OCI-M2 (cell line): ENCODE measurements at regions not wholly inside any gene's neighbourhood (a gene's known extent, or its start where the extent isn't known, plus 50 kb on each side); places are given as distances from the start of the nearest gene placed in this dataset.

Experiments used
- DNase-seq: peaks from one replicate; lab custom pipeline; 2025; ENCODE audit not compliant: unreplicated experiment; lab: John Stamatoyannopoulos, UW

DNA sequence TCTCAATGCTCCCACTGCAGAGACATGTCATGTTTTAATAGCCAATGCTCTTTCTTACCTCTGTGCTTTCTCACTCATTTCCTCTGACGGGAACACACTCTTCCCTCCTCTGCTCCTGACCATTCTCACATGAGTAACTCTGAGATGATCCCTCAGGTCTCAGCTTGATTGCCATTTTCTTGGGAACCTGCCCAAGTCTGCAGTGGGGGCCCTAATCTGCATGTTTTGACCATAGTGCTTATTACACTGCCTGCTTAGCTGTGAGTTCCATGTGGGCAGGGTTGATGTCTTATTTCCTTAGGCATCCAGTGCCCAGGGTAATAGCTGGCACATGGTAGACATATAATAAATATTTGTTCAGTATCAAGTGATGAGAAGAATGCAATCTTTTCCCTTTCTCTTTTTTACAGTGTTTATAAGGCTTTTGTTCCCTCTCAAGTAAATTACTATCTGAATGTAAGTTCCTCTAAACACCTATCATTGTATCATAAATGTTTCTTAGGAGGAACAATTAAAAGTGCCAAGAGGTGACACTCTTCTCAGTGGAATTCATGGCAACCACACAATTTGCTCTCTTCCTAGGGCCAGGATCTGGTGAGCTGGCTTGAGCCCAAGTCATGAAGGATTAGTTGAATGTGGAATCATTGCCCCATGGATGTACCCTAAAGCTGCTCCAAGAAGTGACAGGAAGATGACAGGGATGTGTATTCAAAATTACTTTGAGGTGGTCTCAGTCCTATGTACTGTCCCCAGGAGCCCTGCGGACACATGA lies 485.4 kb upstream of the USP24 start:
- DNase-seq, result no peak

DNA sequence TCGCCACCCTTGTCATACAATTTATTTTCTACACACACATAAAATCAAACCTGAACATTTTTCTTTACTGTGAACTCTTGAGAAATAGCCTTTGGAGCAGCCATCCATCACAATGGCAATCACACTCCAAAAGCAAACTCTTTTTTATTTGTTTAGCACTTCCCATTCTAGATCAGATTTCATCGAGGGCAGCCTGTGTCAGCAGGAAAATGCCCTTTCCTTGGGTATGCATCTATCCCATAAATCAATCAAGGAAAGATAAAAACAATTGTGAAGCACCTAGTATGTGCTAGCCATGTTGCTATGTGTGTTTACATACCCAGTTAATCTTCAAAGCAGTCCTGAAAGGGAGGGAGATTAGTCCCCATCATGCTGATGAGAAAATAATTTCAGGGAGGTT lies 484.1 kb upstream of the USP24 start:
- no peak for DNase-seq

DNA sequence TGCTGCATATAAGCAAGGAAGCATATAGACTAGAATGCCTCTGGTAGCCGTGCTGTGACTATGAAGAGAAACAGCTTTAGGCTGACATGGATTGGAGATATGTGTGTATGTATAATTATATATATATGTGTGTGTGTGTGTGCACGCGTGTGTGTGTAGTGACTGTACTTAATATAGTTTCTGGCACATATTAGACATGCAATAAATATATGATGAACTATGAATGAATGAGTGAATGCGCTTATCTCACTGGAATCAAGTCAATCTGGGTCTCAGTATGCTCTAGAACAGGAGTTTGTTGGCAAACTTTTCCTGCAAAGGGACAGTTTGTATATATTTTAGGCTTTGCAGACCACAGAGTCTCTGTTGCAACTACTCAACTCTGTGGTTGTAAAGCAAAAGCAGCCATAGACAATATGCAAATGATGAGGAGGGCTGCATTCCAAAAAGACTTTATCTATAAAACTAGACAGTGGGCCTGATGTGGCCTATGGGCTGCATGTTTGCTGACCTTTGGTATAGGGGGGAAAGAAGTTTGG lies 482.9 kb upstream of the USP24 start:
- DNase-seq, result no peak

DNA sequence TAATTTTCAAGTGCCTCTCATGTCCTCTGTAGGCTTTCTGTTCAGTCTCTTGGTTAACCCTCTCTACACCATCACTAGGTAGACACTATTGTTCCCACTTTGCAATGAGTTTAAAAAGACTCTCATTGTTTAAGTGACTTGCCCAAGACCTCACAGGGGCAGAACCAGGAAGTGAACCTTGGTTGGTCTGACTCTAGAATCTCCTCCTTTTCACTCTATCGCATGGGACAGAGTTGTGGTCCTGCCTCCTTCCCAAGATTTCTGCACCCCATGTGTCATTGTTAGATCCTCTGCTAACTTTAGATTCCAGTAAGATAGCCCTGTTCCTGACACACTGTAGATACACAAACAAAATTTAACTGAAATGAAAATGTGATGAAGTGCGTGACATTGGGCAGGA lies 481.7 kb upstream of the USP24 start:
- DNase-seq, result no peak

DNA sequence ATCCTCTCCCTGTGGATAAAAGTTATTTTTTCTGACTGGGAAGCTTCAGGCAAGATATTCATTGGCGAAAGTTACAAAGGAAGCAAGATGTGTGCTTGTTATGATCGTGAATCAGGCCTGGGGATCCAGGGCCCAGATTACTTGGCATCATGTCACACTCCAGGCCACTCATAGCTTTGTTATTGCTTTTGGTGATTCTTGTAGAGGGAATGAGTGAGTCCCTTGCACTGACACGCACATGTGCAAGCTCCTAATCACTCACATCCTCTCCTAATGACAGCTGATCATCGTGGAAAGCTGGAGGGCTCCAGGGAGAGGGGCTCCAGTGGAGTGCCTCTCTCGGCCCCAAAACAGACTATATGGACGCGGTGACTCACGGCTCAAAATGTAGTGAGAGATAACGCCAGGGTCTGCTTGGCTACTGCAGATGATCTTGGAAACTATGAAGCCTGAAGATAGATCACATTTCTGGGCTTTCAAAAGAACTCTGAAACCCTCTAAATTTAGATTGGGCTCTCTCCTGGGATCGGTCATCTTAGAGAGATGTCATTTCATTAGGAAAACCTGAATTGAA lies 481.1 kb upstream of the USP24 start:
- DNase-seq, result no peak

DNA sequence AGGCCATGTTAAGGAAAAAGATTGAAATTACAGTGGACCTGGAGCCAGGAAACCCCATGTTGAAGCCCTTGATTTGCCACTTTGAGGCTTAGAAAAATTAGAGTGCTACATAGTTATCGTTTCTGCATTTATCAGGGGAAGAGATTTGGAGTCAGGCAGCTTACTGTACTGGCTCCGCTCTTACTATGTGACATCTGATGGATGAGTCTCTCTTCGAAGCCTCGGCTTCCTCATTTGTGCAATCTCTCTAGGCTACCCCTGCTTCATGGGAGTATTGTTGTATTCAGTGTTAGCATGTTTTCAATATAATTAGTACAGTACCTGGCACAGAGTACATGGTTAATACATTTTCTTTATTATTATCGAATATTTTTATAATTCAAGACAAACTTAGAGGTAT lies 480.4 kb upstream of the USP24 start:
- DNase-seq, result no peak

DNA sequence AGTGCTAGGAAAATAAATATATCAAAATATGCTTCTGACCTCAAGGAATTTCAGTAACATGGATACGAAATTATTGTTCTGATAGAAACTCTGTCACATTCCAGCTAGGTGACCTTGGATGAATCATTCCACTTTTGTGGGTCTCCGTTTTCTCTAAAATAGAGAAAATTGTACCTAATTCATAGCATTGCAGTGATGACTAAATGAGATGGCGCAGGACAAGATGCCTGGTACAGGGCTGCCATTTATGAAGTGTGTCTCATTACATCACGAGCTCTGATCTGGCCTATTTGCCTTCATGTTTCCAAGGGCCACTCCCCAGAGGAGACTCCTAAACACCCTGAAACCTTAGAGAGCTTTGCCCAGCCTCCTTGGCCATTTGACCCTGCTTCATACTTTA lies 480.0 kb upstream of the USP24 start:
- DNase-seq, result no peak

DNA sequence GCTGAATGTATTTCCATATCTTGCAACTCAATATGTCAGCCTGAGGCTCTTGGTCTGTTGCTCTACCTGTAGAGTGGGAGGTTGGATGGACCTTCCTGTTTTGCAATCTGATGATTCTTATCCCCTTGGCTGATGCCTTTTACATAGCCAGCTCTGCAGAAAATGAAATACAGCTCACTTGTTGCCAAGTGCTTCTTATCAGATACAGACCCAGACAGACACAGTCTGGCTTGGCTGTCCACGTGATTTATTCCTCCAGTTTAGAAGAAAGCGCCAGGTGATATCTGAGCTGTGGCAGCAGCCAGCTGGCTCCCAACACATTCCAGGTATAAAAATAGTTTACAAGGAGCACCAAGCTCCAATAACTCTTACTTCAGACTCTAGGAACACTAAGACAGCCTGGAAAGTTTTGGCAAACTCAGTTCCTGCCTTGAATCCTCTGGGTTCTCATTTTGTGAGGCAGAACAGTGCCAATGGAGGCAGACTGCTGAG lies 479.2 kb upstream of the USP24 start:
- DNase-seq, result no peak

DNA sequence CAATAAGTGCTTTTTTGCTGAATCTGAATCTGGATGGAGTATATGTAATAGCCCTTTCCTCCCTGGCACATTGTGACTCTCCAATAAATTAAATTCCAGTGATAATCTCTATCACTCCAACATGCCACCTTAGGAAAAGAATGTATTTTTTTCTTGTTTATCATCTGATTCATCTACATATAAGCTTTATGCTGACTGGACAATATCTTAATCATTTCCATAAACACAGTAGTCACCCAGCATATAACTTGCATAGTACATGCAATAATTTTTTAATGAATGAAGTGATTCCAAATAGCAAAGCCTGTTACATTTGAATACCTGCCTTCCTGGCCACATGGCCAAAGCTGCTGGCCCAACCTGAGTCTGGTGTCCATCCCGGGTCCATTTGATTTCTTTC lies 477.6 kb upstream of the USP24 start:
- no peak for DNase-seq

DNA sequence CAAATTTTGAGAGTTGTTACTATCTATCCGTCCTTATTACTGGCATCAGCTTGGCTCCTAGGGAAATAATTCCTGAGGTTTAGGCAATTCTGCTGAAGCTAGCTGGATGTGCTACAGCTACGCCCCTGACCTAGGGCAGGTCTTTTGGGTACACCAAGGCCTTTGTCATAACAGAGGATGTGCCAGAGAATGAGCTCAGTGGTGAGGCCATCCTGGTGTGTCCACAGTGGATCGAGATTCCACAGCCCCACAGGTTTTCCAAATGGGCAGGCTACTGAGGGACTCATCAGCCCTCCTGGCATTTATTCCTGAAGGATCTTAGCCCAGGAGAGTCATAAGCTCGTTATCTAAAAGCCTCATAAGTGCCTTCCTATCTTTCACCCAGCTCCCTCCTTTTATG lies 475.2 kb upstream of the USP24 start:
- no peak for DNase-seq

DNA sequence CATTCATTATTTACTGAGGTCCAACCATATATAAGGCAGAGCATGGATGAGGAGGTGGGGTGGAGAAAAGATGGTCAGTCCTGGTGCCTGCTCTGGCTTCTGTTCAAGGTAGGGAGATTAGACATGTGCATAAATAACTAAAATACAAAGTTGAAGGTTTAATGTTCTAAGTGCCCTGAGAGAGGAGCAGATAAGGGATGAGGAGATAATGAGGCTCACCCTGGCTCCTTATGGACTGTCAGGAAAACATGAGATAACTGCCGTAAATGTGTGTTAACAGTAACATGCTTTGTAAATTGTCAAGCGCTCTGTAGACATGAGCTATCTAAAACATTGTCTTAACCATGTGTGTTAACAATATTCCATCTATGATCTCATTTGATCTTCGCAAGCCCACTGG lies 474.6 kb upstream of the USP24 start:
- no peak for DNase-seq

DNA sequence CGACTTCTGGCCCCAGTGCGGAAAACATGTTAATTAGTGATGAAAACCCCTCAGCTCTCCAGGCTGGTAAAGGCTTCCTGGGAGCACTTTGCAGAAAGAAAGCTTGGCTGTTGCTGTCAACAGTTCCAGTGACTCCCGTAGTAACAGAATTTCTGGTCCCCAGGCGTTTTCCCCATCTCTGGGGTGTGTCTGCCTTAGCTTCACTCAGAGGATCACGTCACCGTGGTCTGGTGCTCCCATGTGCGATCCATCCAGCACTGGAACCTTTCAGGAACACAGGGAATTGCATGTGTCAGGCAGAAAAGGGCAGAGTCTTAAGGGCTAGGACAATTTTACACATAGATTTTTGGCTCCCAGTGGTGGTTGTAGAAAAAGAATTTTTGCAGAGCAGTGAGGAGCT lies 470.4 kb upstream of the USP24 start:
- DNase-seq, result no peak

DNA sequence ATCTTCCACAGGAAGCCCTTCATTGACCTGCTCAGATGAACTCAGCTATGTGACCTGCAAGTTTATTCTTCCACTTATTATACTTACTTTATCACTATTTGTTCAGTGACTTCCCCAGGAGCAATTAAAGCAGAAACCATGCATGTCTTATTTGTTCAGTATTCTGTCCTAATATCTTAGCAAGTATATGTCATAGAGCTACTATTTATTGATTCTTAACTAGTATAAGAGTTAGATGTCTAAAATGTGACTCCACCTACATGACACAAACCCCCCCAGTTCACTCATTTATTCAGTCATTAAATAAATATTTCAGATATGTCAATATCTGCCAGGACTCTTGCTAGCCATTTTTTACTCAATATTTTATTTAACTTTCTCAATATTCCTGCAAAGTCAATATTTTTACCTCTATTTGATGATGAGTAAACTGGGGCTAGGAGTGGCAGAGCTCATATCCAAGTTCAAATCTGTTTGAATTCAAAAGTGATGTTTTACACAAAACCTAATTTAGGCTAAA lies 469.0 kb upstream of the USP24 start:
- DNase-seq, result no peak

DNA sequence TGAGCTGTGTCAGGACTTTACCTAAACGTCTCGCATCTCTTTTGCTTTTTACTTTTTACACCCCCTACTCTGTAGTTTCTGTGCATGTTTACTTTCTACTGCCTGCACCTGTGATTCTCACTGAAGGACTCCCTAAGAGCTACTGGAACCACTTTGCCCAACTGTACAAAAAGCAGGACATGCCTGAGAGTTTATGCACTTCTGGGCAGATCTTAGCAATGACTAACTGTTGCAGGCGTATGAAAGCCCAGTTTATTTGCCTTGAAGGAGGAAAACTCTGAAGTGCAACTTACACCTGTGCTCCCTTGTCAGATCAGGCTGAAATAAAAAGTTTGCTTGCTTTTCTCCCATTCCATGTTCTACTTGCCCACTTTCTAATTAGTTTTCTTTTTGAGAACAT lies 467.0 kb upstream of the USP24 start:
- no peak for DNase-seq

DNA sequence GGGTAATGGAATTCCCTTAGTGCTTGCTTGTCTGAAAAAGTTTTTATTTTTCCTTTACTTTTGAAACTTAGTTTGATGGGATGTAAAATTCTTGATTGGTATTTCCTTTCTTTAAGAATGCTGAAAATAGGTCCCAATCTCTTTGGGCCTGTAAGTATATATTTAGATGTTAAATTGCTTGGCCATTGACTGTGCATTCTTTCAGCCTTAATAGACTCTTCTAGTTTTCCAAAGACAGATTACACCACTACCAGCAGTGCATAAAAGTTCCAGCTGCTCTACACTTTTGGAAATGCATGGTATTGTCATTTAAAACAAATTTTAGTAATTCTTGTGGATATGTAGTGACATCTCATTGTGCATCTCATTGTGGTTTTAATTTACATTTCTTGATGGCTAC lies 464.8 kb upstream of the USP24 start:
- no peak for DNase-seq

DNA sequence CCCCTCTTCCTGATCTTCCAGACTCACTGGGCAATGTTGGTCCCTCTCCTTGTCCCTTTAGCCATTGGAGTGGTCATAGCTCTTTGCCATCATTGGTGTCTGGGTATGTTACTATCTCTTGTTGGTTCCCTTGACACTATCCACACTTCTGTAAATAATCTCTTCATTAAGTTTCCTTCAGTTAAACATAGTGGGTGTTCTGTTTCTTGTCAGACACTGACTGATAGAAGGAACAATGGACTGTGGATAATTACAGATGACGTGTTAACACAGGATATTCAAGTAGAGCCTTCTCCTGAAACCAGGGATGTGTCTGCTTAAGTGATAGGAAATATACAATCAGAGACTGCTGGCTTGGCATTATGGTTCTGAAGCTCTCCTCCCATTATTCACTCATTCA lies 458.3 kb upstream of the USP24 start:
- DNase-seq, result no peak

DNA sequence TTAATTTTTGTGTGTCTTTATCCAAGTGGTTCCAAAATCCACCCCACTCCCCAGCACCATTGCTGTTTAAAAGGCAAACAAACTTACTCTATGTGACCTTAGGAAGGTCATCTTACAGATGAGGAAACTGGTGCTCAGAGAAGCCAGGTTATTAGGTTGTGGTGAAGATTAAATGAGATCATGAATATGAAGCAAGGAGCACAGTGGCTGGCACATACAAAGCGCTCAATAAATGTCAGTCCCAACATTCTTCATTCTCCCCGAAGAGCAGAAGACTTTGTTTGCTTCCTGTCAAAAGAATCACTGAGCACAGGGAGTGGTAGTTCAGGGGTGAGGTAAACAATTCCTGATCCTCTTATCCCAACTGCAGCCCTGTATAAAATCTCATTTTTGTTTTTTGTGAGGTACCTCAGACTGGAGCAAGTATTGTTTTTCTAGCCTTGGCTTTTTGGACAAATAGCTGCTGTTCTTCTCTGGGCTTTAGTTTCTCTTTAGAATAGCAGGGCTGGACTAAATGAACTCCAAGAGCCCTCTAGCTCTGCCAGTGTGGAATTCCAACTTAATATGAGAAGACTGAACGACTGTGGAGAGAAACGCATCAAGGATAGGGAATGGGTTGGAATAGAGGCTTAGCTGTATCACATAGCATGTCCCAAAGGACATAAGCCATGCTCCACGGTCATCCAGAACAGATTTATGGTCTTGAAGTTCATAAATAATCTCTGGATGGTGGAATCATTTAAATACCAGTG lies 455.3 kb upstream of the USP24 start:
- no peak for DNase-seq

DNA sequence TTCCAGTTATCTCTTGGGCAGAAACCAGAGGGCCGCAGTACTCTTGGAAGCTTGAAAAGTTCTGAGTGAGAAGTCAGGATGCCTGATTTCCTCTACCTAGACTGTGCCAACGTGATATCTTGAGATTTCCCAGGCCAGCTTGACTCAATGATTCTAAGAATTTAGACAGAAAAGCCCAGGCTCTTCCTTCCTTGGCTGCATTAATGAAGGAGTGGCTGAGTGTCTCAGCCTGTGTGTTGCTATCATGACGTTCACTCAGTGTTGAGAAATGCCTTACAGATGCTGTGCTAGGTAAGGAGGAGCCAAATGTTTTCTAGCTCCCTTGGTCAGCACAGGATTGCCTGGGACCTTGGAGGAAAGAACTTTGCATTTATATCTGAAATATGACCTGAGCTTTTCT lies 454.1 kb upstream of the USP24 start:
- no peak for DNase-seq

DNA sequence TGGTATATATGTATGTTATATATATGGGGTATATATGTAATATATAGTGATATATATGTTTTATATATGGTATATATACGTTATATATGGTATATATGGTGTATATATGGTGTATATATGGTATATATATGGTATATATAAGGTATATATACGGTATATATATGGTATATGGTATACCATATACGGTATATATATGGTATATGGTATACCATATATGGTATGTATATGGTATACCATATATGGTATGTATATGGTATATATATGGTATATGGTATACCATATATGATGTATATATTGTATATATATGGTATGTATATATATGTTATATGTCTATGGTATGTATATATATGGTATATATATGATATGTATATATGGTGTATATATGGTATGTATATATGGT lies 447.7 kb upstream of the USP24 start:
- no peak for DNase-seq

DNA sequence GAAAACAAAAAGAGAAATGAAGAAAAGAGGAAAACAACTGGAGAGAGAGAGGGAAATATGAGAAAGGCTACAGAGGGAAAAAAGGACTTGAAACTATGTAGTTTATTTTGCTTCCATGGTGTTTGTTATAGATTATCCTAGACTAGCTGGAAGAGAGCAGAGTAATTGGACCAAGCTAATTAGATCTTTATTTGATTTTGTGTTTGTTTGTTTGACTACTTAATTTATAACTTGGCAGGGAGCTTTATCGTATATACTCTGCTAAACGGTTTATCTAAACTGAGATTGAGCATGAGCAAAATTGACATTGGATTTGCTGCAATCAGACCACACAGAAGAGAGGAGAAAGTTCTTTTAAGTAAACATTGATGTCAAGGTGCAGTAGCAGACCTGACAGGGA lies 443.8 kb upstream of the USP24 start:
- no peak for DNase-seq

DNA sequence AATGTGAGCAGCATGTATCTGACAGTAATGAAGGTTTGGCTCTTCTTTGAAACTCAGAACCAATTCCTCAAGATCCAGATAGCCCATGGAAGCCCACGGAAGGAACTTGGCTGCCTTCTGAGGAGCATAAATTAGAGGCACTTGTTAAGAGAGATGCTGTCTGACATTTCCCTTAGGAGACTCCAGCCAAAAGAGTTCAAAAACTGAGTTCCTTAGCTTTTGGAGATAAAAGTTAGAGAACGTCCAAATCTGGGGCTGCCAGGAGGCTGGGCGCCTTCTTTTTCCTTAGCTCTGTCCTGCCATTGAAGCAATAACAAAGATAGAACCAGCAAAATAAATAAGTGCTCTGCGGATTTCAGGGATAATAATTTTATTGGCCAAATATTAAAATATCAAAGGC lies 439.6 kb upstream of the USP24 start:
- no peak for DNase-seq

DNA sequence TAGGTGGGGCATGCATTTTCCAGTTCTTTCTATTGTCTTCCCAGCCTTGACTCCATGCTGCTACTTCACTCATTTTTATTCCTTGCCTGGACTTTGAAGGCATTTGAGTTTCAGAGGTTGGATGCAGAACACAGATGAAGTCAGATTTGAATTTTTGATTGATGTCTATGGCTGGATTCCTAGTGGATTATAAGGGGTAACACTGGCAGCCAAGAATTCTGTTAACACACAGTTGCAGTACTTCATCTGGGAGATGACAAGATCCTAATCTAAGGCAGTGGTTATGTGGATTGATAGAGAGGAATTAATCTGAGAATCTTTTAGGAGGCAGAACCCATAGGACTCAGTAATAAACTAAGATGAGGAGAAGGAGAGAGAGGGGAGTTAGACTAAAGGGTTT lies 439.0 kb upstream of the USP24 start:
- DNase-seq, result no peak
